Upper lobe of left lung (tissue), 4 donors: ENCODE measurements at regions not wholly inside any gene's neighbourhood (a gene's known extent, or its start where the extent isn't known, plus 50 kb on each side); places are given as distances from the start of the nearest gene placed in this dataset.

Experiments
- CTCF ChIP-seq, 6 experiments: fragments of 450-650 bp in 4 of 6; fragments of 200-600 bp in 2 of 6; sonication (generic) in 2 of 6; IDR thresholded peaks; one replicate each; pipeline ENCODE4 v1.5.1; 2016 to 2019; ENCODE audit warnings: antibody characterized with exemption in 6 of 6
- POLR2AphosphoS5 ChIP-seq, 2 donors: sonication (generic); formaldehyde crosslinking; IDR thresholded peaks; one replicate each; pipeline ENCODE4 v1.5.1; 2017; ENCODE audit warnings: antibody characterized with exemption in 2 of 2

- no peak for TF ChIP-seq POLR2AphosphoS5 (IDR thresholded peaks at IDR 0.05)
- TF ChIP-seq CTCF (IDR thresholded peaks at IDR 0.05): no peak
Measured at GRCh38 chr9:20242510-20243189, 379.6 kb downstream of the MLLT3 start.
